ENCODE measurements at regions not wholly inside any gene's neighbourhood (a gene's known extent, or its start where the extent isn't known, plus 50 kb on each side); places are given as distances from the start of the nearest gene placed in this dataset.
A peak's percentile ranks its signal among the peaks of the same experiment; 100 is the strongest.

- no peak for DNase-seq (ENCODE audit: low spot score in 2 of 2)
- Histone ChIP-seq H3K27ac (no peak overlapping the region), H3K4me1 (no peaks in the 10 kb centered on the region), H3K27me3 (peaks cover 0 to 17% of the 10 kb centered on the region in 2 donors), H3K9me3 (no peaks in the 10 kb centered on the region), H3K4me3 (no peak overlapping the region), H3K36me3 (no peaks in the 10 kb centered on the region)
- intact Hi-C loops (cut with DNase I; ENCODE audit: low total_unique reads) = no loop called here
- TF ChIP-seq POLR2A (IDR thresholded peaks at IDR 0.05) = no peak
- TF ChIP-seq CTCF (IDR thresholded peaks at IDR 0.05) = no peak
- TF ChIP-seq POLR2AphosphoS5 (IDR thresholded peaks at IDR 0.05) = no peak
Observed at GRCh38 chr1:157196245-157196543, 58.0 kb upstream of the ETV3 start.

- Histone ChIP-seq H3K27me3 (peaks cover 0 to 17% of the 10 kb centered on the region in 2 donors), H3K36me3 (no peaks in the 10 kb centered on the region), H3K4me1 (no peaks in the 10 kb centered on the region), H3K4me3 (no peak overlapping the region), H3K9me3 (no peaks in the 10 kb centered on the region), H3K27ac (no peak overlapping the region)
- intact Hi-C loops (cut with DNase I; ENCODE audit: low total_unique reads) = no loop called here
- DNase-seq (ENCODE audit: low spot score in 2 of 2) = no peak
- TF ChIP-seq POLR2AphosphoS5 (IDR thresholded peaks at IDR 0.05) (no peak), POLR2A (IDR thresholded peaks at IDR 0.05) (no peak), CTCF (IDR thresholded peaks at IDR 0.05) (no peak)
Observed at GRCh38 chr1:157195521-157196244, 57.5 kb upstream of the ETV3 start.

- TF ChIP-seq POLR2AphosphoS5 (IDR thresholded peaks at IDR 0.05) (no peak), POLR2A (IDR thresholded peaks at IDR 0.05) (no peak), CTCF (IDR thresholded peaks at IDR 0.05) (no peak)
- no peak for DNase-seq (ENCODE audit: low spot score in 2 of 2)
- intact Hi-C loops (cut with DNase I; ENCODE audit: low total_unique reads) = no loop called here
Observed at GRCh38 chr1:157194731-157195520, 56.7 kb upstream of the ETV3 start.

GRCh38 chr1:157193702-157194391 lies 55.7 kb upstream of the ETV3 start:
- Histone ChIP-seq H3K27me3 (peaks cover 0 to 17% of the 10 kb centered on the region in 2 donors), H3K9me3 (no peaks in the 10 kb centered on the region), H3K4me1 (no peaks in the 10 kb centered on the region), H3K4me3 (no peak overlapping the region), H3K27ac (no peak overlapping the region), H3K36me3 (no peaks in the 10 kb centered on the region)
- TF ChIP-seq POLR2AphosphoS5 (IDR thresholded peaks at IDR 0.05) = no peak
- no peak for TF ChIP-seq POLR2A (IDR thresholded peaks at IDR 0.05)
- peak in 1 of 3 donors; percentile 22 for TF ChIP-seq CTCF (IDR thresholded peaks at IDR 0.05)
- no peak for DNase-seq (ENCODE audit: low spot score in 2 of 2)
- intact Hi-C loops (cut with DNase I; ENCODE audit: low total_unique reads) = no loop called here

More at GRCh38 chr1:157194731-157195520, 56.7 kb upstream of the ETV3 start:
- peaks cover 0 to 17% of the 10 kb centered on the region in 2 donors for H3K27me3 ChIP-seq
- no peaks in the 10 kb centered on the region for H3K4me1 ChIP-seq
- no peaks in the 10 kb centered on the region for H3K36me3 ChIP-seq
- no peak overlapping the region for H3K27ac ChIP-seq
- no peak overlapping the region for H3K4me3 ChIP-seq
- no peaks in the 10 kb centered on the region for H3K9me3 ChIP-seq

GRCh38 chr1:157193219-157193618 lies 55.0 kb upstream of the ETV3 start:
- intact Hi-C loops (cut with DNase I; ENCODE audit: low total_unique reads) = no loop called here
- DNase-seq (ENCODE audit: low spot score in 2 of 2) = no peak

More at GRCh38 chr1:157193219-157193618, 55.0 kb upstream of the ETV3 start:
- TF ChIP-seq POLR2A (IDR thresholded peaks at IDR 0.05) (no peak), POLR2AphosphoS5 (IDR thresholded peaks at IDR 0.05) (no peak), CTCF (IDR thresholded peaks at IDR 0.05) (no peak)
- no peaks in the 10 kb centered on the region for H3K4me1 ChIP-seq
- H3K9me3 ChIP-seq = no peaks in the 10 kb centered on the region
- H3K4me3 ChIP-seq = no peak overlapping the region
- peaks cover 0 to 17% of the 10 kb centered on the region in 2 donors for H3K27me3 ChIP-seq
- no peaks in the 10 kb centered on the region for H3K36me3 ChIP-seq
- no peak overlapping the region for H3K27ac ChIP-seq

All from breast epithelium (tissue), 4 donors.